Right lobe of liver (tissue), 6 donors: ENCODE measurements at regions not wholly inside any gene's neighbourhood (a gene's known extent, or its start where the extent isn't known, plus 50 kb on each side); places are given as distances from the start of the nearest gene placed in this dataset.

Experiments used
- ATAC-seq, 4 donors: fragments of 200-7000 bp; cut with Tn5 transposase; one replicate each; pipeline ENCODE4 v1.9.1; 2020; ENCODE audit warnings: mild to moderate bottlenecking in 4 of 4, moderate library complexity in 4 of 4
- DNase-seq, 3 donors: peaks; one replicate each; pipeline ENCODE4 v3.0.0-alpha.2; 2020
- H3K27ac ChIP-seq, 3 donors: fragments of 200-600 bp; one replicate each; pipeline ENCODE4 v1.8.0; 2022
- H3K27me3 ChIP-seq, 2 donors: fragments of 200-600 bp; one replicate each; pipeline ENCODE4 v1.8.0; 2022
- H3K36me3 ChIP-seq, 4 donors: fragments of 200-600 bp; sonication (generic) in 1 of 4; one replicate each; pipeline versions ENCODE4 v1.5.1 to v1.8.0; 2017 to 2022; ENCODE audit warnings: control low read depth in 1 of 4
- H3K4me1 ChIP-seq, 4 donors: fragments of 200-600 bp; sonication (generic) in 1 of 4; one replicate each; pipeline versions ENCODE4 v1.5.1 to v1.8.0; 2017 to 2022; ENCODE audit warnings: control low read depth in 1 of 4
- H3K4me3 ChIP-seq, 3 donors: fragments of 200-600 bp; one replicate each; pipeline ENCODE4 v1.8.0; 2022
- H3K9me3 ChIP-seq, 4 donors: fragments of 200-600 bp; sonication (generic) in 1 of 4; one replicate each; pipeline versions ENCODE4 v1.5.1 to v1.8.0; 2017 to 2022; ENCODE audit warnings: control low read depth in 1 of 4
- CTCF ChIP-seq, 4 donors: fragments of 200-600 bp in 3 of 4; fragments of 450-650 bp in 1 of 4; IDR thresholded peaks; one replicate each; pipeline versions ENCODE4 v1.5.1 to v1.8.0; 2016 to 2022; ENCODE audit warnings: antibody characterized with exemption in 4 of 4, mild to moderate bottlenecking in 2 of 4
- POLR2A ChIP-seq: fragments of 450-650 bp; IDR thresholded peaks from one replicate; pipeline ENCODE4 v1.6.1; 2017; ENCODE audit warnings: antibody characterized with exemption, mild to moderate bottlenecking
- WGBS: methylation state at CpG from one replicate; pipeline ENCODE4 v1.1.6; 2018; ENCODE audit warnings: low coverage, low lambda C conversion rate; ENCODE audit not compliant: insufficient coverage; ENCODE audit errors: missing lambda C conversion rate; 5-methylcytosine and 5-hydroxymethylcytosine counted together
- intact Hi-C, 2 donors: fragments of 100-400 bp; cut with DNase I; formaldehyde crosslinking; loops; one replicate each; pipeline versions ENCODE4 v1.11.2 to v1.14.1; 2022
- donor health status: DM: no; HTN: yes; CAD: no.
- donor health status: DM: no; HTN: no; CAD: no.
- donor health status: DM: no; HTN: no; CAD: no.
- donor health status: DM: no; HTN: yes; CAD: no.
- donor health status: DM: no; HTN: yes; CAD: no.

DNA sequence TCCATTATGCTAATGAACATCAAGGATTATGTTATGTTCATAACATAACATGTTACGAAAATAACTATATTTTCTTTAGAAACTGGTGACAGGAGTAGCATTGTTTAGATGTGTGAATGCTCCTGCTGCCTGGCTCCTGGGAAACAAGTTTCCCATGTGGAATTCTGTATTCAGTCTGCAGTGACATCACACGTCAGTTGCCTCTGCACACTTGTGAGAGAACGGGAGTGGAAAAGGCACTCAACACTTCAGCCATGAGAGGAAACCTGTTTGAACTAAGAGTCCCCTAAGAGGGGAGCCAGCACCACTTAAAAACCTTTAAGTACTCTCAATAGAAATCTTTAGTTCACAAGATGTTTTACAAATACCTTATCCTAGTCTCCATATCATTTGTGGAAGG, 140.3 kb upstream of the FAM20C start:
- 51% methylated on average over 3 of the region's 3 CpGs for WGBS
- no peak for TF ChIP-seq POLR2A
- ATAC-seq (no peak), DNase-seq (no peak)
- Histone ChIP-seq H3K27ac (no peak overlapping the region), H3K4me1 (no peaks in the 10 kb centered on the region), H3K4me3 (no peak overlapping the region), H3K27me3 (no peaks in the 10 kb centered on the region), H3K9me3 (no peaks in the 10 kb centered on the region), H3K36me3 (no peaks in the 10 kb centered on the region)
- intact Hi-C loops: no loop called here

- TF ChIP-seq CTCF (IDR thresholded peaks at IDR 0.05) (no peak), POLR2A (no peak)
- Histone ChIP-seq H3K27me3 (no peaks in the 10 kb centered on the region), H3K36me3 (no peaks in the 10 kb centered on the region), H3K27ac (no peak overlapping the region), H3K4me3 (no peak overlapping the region), H3K4me1 (no peaks in the 10 kb centered on the region), H3K9me3 (no peaks in the 10 kb centered on the region)
- ATAC-seq (no peak), DNase-seq (peak in 1 of 3 donors; percentile 11)
- 67% methylated on average over 1 of the region's 1 CpG for WGBS
- intact Hi-C loops: no loop called here
These were observed 138.8 kb upstream of the FAM20C start for GRCh38 chr7:53531-53930.

GRCh38 chr7:54615-55014, 137.8 kb upstream of the FAM20C start:
- no peak for TF ChIP-seq CTCF (IDR thresholded peaks at IDR 0.05)
- intact Hi-C loops: no loop called here
- Histone ChIP-seq H3K4me1 (no peaks in the 10 kb centered on the region), H3K27ac (no peak overlapping the region), H3K27me3 (no peaks in the 10 kb centered on the region), H3K36me3 (no peaks in the 10 kb centered on the region), H3K4me3 (no peak overlapping the region), H3K9me3 (no peaks in the 10 kb centered on the region)
- ATAC-seq: no peak
- peak in 1 of 3 donors; percentile 31 for DNase-seq
- 100% methylated on average over 2 of the region's 6 CpGs for WGBS

- 76% methylated on average over 4 of the region's 9 CpGs for WGBS
- Histone ChIP-seq H3K4me3 (no peak overlapping the region), H3K9me3 (no peaks in the 10 kb centered on the region), H3K4me1 (no peaks in the 10 kb centered on the region), H3K27me3 (no peaks in the 10 kb centered on the region), H3K36me3 (no peaks in the 10 kb centered on the region), H3K27ac (no peak overlapping the region)
- TF ChIP-seq POLR2A (no peak), CTCF (IDR thresholded peaks at IDR 0.05) (no peak)
- intact Hi-C loops: no loop called here
- DNase-seq (peak in 1 of 3 donors; percentile 22), ATAC-seq (no peak)
These were observed 136.6 kb upstream of the FAM20C start for GRCh38 chr7:55690-56248.

- H3K27ac ChIP-seq: no peak overlapping the region
- DNase-seq (peak in 2 of 3 donors; percentile 26 to 31), ATAC-seq (no peak)
- H3K4me3 ChIP-seq: no peak overlapping the region
- intact Hi-C loops: no loop called here
- no peaks in the 10 kb centered on the region for H3K9me3 ChIP-seq
- 90% methylated on average over 9 of the region's 18 CpGs for WGBS
- H3K4me1 ChIP-seq: no peaks in the 10 kb centered on the region
- H3K27me3 ChIP-seq: no peaks in the 10 kb centered on the region
- H3K36me3 ChIP-seq: no peaks in the 10 kb centered on the region
- TF ChIP-seq POLR2A (no peak), CTCF (IDR thresholded peaks at IDR 0.05) (no peak)
These were observed 136.0 kb upstream of the FAM20C start for GRCh38 chr7:56291-56913.
